Panc1 (cell line): ENCODE measurements at regions not wholly inside any gene's neighbourhood (a gene's known extent, or its start where the extent isn't known, plus 50 kb on each side); places are given as distances from the start of the nearest gene placed in this dataset.

Experiments
- TF ChIP-seq, protein P1 (sequence below), 2 experiments: IDR thresholded peaks; 2 replicates each; pipeline ENCODE4 v1.6.1; 2011 to 2012; ENCODE audit warnings: low read depth in 2 of 2, control low read depth in 1 of 2, low read length in 1 of 2, mild to moderate bottlenecking in 1 of 2, moderate library complexity in 1 of 2; ENCODE audit not compliant: insufficient read depth in 1 of 2
- TF ChIP-seq, protein P2 (sequence below): fragments of 450-650 bp; IDR thresholded peaks from 2 replicates; pipeline ENCODE4 v1.5.1; 2017; ENCODE audit warnings: mild to moderate bottlenecking

DNA sequence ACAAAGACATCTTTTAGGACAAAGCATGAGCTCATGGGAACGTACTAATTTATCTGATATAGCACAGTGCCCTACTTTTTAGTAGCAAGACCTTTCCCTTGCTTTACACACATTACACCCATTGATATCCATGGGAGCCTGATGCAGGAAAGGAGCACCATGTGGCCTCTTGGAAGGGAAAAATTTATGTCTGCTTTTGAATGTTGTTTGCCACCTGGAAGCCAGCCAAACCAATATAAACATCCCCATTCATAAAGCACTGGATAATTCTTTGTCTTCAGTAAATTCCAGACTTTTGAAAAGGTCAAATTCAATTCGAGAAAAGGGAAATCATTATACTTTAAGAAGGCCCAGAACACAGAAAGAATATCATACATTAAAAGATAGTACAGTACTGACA, 152.3 kb upstream of the BEND6 start:
- TF ChIP-seq, protein P1, sequence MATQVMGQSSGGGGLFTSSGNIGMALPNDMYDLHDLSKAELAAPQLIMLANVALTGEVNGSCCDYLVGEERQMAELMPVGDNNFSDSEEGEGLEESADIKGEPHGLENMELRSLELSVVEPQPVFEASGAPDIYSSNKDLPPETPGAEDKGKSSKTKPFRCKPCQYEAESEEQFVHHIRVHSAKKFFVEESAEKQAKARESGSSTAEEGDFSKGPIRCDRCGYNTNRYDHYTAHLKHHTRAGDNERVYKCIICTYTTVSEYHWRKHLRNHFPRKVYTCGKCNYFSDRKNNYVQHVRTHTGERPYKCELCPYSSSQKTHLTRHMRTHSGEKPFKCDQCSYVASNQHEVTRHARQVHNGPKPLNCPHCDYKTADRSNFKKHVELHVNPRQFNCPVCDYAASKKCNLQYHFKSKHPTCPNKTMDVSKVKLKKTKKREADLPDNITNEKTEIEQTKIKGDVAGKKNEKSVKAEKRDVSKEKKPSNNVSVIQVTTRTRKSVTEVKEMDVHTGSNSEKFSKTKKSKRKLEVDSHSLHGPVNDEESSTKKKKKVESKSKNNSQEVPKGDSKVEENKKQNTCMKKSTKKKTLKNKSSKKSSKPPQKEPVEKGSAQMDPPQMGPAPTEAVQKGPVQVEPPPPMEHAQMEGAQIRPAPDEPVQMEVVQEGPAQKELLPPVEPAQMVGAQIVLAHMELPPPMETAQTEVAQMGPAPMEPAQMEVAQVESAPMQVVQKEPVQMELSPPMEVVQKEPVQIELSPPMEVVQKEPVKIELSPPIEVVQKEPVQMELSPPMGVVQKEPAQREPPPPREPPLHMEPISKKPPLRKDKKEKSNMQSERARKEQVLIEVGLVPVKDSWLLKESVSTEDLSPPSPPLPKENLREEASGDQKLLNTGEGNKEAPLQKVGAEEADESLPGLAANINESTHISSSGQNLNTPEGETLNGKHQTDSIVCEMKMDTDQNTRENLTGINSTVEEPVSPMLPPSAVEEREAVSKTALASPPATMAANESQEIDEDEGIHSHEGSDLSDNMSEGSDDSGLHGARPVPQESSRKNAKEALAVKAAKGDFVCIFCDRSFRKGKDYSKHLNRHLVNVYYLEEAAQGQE (IDR thresholded peaks at IDR 0.05; ENCODE audit: insufficient read depth in 1 of 2, low read depth in 2 of 2, low read length in 1 of 2), result no peak
- TF ChIP-seq, protein P2, sequence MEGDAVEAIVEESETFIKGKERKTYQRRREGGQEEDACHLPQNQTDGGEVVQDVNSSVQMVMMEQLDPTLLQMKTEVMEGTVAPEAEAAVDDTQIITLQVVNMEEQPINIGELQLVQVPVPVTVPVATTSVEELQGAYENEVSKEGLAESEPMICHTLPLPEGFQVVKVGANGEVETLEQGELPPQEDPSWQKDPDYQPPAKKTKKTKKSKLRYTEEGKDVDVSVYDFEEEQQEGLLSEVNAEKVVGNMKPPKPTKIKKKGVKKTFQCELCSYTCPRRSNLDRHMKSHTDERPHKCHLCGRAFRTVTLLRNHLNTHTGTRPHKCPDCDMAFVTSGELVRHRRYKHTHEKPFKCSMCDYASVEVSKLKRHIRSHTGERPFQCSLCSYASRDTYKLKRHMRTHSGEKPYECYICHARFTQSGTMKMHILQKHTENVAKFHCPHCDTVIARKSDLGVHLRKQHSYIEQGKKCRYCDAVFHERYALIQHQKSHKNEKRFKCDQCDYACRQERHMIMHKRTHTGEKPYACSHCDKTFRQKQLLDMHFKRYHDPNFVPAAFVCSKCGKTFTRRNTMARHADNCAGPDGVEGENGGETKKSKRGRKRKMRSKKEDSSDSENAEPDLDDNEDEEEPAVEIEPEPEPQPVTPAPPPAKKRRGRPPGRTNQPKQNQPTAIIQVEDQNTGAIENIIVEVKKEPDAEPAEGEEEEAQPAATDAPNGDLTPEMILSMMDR, result no peak
